OCI-LY7 (cell line): ENCODE measurements at regions not wholly inside any gene's neighbourhood (a gene's known extent, or its start where the extent isn't known, plus 50 kb on each side); places are given as distances from the start of the nearest gene placed in this dataset.

ENCODE experiments used
- BruUV-seq: library from RNA; stranded (reverse); fragments of 400-500 nt; replicated peaks from 2 replicates; lab custom pipeline; 2021; lab: Mats Ljungman, UMichigan
- CTCF ChIA-PET: fragments of 300-600 bp; sonication (Branson Sonifier 250); formaldehyde crosslinking; loops from one replicate; lab custom pipeline; 2022; ENCODE audit warnings: antibody characterized with exemption; ENCODE audit not compliant: unreplicated experiment; lab: Charles Lee
- POLR2A ChIA-PET: fragments of 300-600 bp; sonication (Branson Sonifier 250); formaldehyde crosslinking; loops from one replicate; lab custom pipeline; 2022; ENCODE audit warnings: antibody characterized with exemption; lab: Charles Lee
- DNase-seq: peaks from one replicate; pipeline ENCODE4 v3.0.0-alpha.2; 2015; ENCODE audit warnings: low spot score
- H2AFZ ChIP-seq: fragments of 200-600 bp; sonication (generic), shearing (Covaris generic); 2 replicates; pipeline ENCODE4 v1.6.1; 2014; ENCODE audit warnings: mild to moderate bottlenecking, antibody characterized with exemption, low read length, moderate library complexity
- H3K27ac ChIP-seq: fragments of 200-600 bp; sonication (generic); 2 replicates; pipeline ENCODE4 v1.5.1; 2014; ENCODE audit warnings: mixed run types, low read depth, mild to moderate bottlenecking, moderate library complexity, low read length, inconsistent platforms; ENCODE audit not compliant: poor library complexity, severe bottlenecking
- H3K36me3 ChIP-seq: fragments of 200-600 bp; sonication (generic); 2 replicates; pipeline ENCODE4 v1.6.1; 2014; ENCODE audit warnings: mild to moderate bottlenecking, antibody characterized with exemption, low read length, moderate library complexity, mixed read lengths; ENCODE audit not compliant: insufficient read depth
- H3K4me1 ChIP-seq: fragments of 200-600 bp; sonication (generic); 2 replicates; pipeline ENCODE4 v1.5.1; 2014; ENCODE audit warnings: mild to moderate bottlenecking, low read length; ENCODE audit not compliant: insufficient read depth, poor library complexity, severe bottlenecking
- H3K4me2 ChIP-seq: fragments of 200-600 bp; sonication (generic); 2 replicates; pipeline ENCODE4 v1.6.1; 2014; ENCODE audit warnings: mild to moderate bottlenecking, low read length
- H3K4me3 ChIP-seq: fragments of 200-600 bp; sonication (generic); 2 replicates; pipeline ENCODE4 v1.5.1; 2014; ENCODE audit warnings: mild to moderate bottlenecking, low read depth, low read length; ENCODE audit not compliant: poor library complexity, severe bottlenecking
- H3K79me2 ChIP-seq: fragments of 200-600 bp; sonication (generic); 2 replicates; pipeline ENCODE4 v1.6.1; 2016; ENCODE audit warnings: low read depth, mild to moderate bottlenecking, low read length, moderate library complexity, mixed read lengths; ENCODE audit not compliant: insufficient read depth
- H3K9me2 ChIP-seq: fragments of 200-600 bp; sonication (generic); 2 replicates; pipeline ENCODE4 v1.6.1; 2016; ENCODE audit warnings: mild to moderate bottlenecking, low read length, mixed read lengths; ENCODE audit not compliant: insufficient read depth
- H3K9me3 ChIP-seq: fragments of 200-600 bp; sonication (generic); 2 replicates; pipeline ENCODE4 v1.6.1; 2014; ENCODE audit warnings: mild to moderate bottlenecking, mixed run types, low read length, mixed read lengths
- H4K20me1 ChIP-seq: fragments of 200-600 bp; sonication (generic); 2 replicates; pipeline ENCODE4 v1.6.1; 2014; ENCODE audit warnings: mild to moderate bottlenecking, antibody characterized with exemption, low read length, moderate library complexity, mixed read lengths; ENCODE audit not compliant: insufficient read depth
- EZH2phosphoT487 ChIP-seq: fragments of 200-600 bp; sonication (generic); IDR thresholded peaks from 2 replicates; pipeline ENCODE4 v1.6.1; 2018; ENCODE audit warnings: low read depth, borderline replicate concordance, mild to moderate bottlenecking, mixed run types, antibody characterized with exemption, low read length, moderate library complexity, mixed read lengths
- intact Hi-C: fragments of 100-400 bp; cut with micrococcal nuclease; formaldehyde crosslinking; loops from one replicate; pipeline ENCODE4 v1.10.0; 2022; ENCODE audit not compliant: unreplicated experiment
- TF ChIP-seq, protein P1 (sequence below): fragments of 200-600 bp; sonication (generic); conservative IDR thresholded peaks from 2 replicates; pipeline ENCODE4 v1.5.1; 2014; ENCODE audit warnings: mild to moderate bottlenecking, antibody characterized with exemption, low read length, moderate library complexity, mixed read lengths

DNA sequence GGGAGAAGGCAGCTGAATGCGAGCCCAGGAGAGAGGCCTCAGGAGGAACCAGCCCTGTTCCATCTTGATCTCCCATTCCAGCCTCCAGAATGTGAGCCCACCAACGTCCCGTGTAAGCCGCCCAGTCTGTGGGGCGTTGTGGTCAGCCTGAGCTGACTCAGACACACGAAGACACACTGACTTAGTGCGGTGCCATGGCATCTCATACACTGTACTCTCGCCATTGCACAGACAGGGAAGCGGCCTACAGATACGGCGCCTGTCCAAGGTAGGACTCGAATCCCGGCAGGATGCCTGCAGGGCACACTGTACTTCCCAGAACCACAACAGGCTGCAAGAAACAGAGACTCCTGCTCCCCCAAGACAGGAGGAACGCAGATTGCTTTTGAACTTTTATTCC is 179.6 kb downstream of the CTTN start:
- POLR2A ChIA-PET = no interaction called here

DNA sequence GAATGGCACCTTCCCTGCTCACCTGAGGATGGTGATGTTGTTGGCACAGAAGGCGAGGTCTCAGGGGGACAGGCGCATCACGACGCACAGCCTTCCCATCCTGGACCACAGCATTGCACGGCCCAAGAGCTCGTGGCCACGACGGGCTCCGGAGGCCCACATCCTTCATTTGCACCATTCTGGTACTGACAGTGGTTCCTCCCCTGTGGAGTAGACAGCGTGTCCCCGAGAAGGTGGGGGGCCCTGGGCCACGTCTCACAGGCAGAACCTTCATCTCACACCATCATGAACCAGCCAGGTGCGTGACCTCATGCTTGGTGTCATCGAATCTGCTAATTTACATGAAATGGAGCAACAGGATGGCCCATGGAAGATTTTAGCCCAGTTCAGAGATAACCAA is 180.0 kb downstream of the CTTN start:
- H4K20me1 ChIP-seq = no peaks in the 10 kb centered on the region
- H3K9me3 ChIP-seq = no peaks in the 10 kb centered on the region
- ChIA-PET POLR2A (no interaction called here), CTCF (no interaction called here)
- no peaks in the 10 kb centered on the region for H3K79me2 ChIP-seq
- no peaks in the 10 kb centered on the region for H3K36me3 ChIP-seq
- no peak overlapping the region for H3K4me3 ChIP-seq
- H3K4me1 ChIP-seq = no peaks in the 10 kb centered on the region
- no peak overlapping the region for H3K4me2 ChIP-seq
- no TSS peak for BruUV-seq
- TF ChIP-seq EZH2phosphoT487 = no peak
- TF ChIP-seq, protein P1, sequence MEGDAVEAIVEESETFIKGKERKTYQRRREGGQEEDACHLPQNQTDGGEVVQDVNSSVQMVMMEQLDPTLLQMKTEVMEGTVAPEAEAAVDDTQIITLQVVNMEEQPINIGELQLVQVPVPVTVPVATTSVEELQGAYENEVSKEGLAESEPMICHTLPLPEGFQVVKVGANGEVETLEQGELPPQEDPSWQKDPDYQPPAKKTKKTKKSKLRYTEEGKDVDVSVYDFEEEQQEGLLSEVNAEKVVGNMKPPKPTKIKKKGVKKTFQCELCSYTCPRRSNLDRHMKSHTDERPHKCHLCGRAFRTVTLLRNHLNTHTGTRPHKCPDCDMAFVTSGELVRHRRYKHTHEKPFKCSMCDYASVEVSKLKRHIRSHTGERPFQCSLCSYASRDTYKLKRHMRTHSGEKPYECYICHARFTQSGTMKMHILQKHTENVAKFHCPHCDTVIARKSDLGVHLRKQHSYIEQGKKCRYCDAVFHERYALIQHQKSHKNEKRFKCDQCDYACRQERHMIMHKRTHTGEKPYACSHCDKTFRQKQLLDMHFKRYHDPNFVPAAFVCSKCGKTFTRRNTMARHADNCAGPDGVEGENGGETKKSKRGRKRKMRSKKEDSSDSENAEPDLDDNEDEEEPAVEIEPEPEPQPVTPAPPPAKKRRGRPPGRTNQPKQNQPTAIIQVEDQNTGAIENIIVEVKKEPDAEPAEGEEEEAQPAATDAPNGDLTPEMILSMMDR = no peak
- DNase-seq = no peak
- no peak overlapping the region for H3K27ac ChIP-seq
- H2AFZ ChIP-seq = no peak overlapping the region
- intact Hi-C loops = no loop called here
- H3K9me2 ChIP-seq = no peaks in the 10 kb centered on the region

More for the DNA sequence above, 179.6 kb downstream of the CTTN start:
- no peaks in the 10 kb centered on the region for H3K4me1 ChIP-seq
- H3K9me3 ChIP-seq = no peaks in the 10 kb centered on the region
- no peak overlapping the region for H3K4me3 ChIP-seq
- H3K4me2 ChIP-seq = no peak overlapping the region
- CTCF ChIA-PET = no interaction called here
- no peak for DNase-seq
- intact Hi-C loops = no loop called here
- BruUV-seq = no TSS peak
- no peak overlapping the region for H2AFZ ChIP-seq
- H3K27ac ChIP-seq = no peak overlapping the region
- TF ChIP-seq, protein P1 = no peak
- TF ChIP-seq EZH2phosphoT487 = no peak
- no peaks in the 10 kb centered on the region for H3K9me2 ChIP-seq
- H3K79me2 ChIP-seq = no peaks in the 10 kb centered on the region
- no peaks in the 10 kb centered on the region for H3K36me3 ChIP-seq
- no peaks in the 10 kb centered on the region for H4K20me1 ChIP-seq

DNA sequence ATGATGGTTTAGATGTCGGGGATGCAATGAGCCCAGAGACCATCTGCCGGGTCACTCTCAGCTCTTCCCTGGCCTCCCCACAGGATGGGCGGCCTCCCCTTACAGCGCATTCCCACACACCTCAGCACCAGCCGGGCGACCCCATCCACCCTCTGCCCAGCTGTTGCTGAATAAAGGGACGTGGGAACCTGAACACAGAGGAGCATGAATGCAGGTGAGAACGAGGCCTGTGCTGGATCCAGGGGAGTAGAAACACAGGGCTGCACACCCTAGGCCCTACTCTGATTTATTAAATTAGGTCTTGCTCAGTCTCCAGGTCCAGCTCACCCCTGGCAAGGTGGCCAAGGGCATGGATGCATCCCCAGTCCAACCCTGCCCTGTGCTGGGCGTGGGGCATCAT is 180.5 kb downstream of the CTTN start:
- no peak overlapping the region for H3K4me2 ChIP-seq
- H2AFZ ChIP-seq = no peak overlapping the region
- no peaks in the 10 kb centered on the region for H4K20me1 ChIP-seq
- H3K9me2 ChIP-seq = no peaks in the 10 kb centered on the region
- CTCF ChIA-PET = no interaction called here
- no peaks in the 10 kb centered on the region for H3K79me2 ChIP-seq
- H3K27ac ChIP-seq = no peak overlapping the region
- no peaks in the 10 kb centered on the region for H3K9me3 ChIP-seq
- no peak overlapping the region for H3K4me3 ChIP-seq
- TF ChIP-seq EZH2phosphoT487 = no peak
- TF ChIP-seq, protein P1 = no peak
- H3K36me3 ChIP-seq = no peaks in the 10 kb centered on the region
- no TSS peak for BruUV-seq
- POLR2A ChIA-PET = no interaction called here
- DNase-seq = no peak
- intact Hi-C loops = no loop called here
- no peaks in the 10 kb centered on the region for H3K4me1 ChIP-seq
